Activated naive CD8-positive, alpha-beta T cell treated with anti-CD3 and anti-CD28 coated beads for 36 hours (primary cell): ENCODE measurements at regions not wholly inside any gene's neighbourhood (a gene's known extent, or its start where the extent isn't known, plus 50 kb on each side); places are given as distances from the start of the nearest gene placed in this dataset.
A peak's percentile ranks its signal among the peaks of the same experiment; 100 is the strongest.

Experiments
- DNase-seq: peaks from one replicate; pipeline ENCODE4 v3.0.0; 2021
- H3K27ac Mint-ChIP-seq: one replicate; pipeline ENCODE4 v1.8.0; 2022; ENCODE audit warnings: mild to moderate bottlenecking, moderate library complexity, mixed read lengths
- H3K27me3 Mint-ChIP-seq: one replicate; pipeline ENCODE4 v1.8.0; 2022; ENCODE audit warnings: mild to moderate bottlenecking, mixed read lengths
- H3K36me3 Mint-ChIP-seq: one replicate; pipeline ENCODE4 v1.8.0; 2021; ENCODE audit warnings: mild to moderate bottlenecking, mixed read lengths
- H3K4me1 Mint-ChIP-seq: one replicate; pipeline ENCODE4 v1.8.0; 2021; ENCODE audit warnings: mixed read lengths
- H3K4me3 Mint-ChIP-seq: one replicate; pipeline ENCODE4 v1.8.0; 2022; ENCODE audit warnings: mild to moderate bottlenecking, moderate library complexity, mixed read lengths
- H3K9me3 Mint-ChIP-seq: one replicate; pipeline ENCODE4 v1.8.0; 2022; ENCODE audit warnings: mixed read lengths

- no peak for DNase-seq
- Mint-ChIP-seq H3K27ac (no peak overlapping the region), H3K4me1 (no peaks in the 10 kb centered on the region), H3K4me3 (no peak overlapping the region), H3K27me3 (no peaks in the 10 kb centered on the region), H3K9me3 (no peaks in the 10 kb centered on the region), H3K36me3 (no peaks in the 10 kb centered on the region)
Observed at GRCh38 chr2:60368456-60368855, 185.0 kb downstream of the BCL11A start.

- H3K4me1 Mint-ChIP-seq: no peaks in the 10 kb centered on the region
- peak overlapping the region; percentile 70 for H3K27ac Mint-ChIP-seq
- no peak for DNase-seq
- H3K4me3 Mint-ChIP-seq: no peak overlapping the region
- H3K36me3 Mint-ChIP-seq: no peaks in the 10 kb centered on the region
- H3K9me3 Mint-ChIP-seq: no peaks in the 10 kb centered on the region
- no peaks in the 10 kb centered on the region for H3K27me3 Mint-ChIP-seq
Observed at GRCh38 chr2:60366135-60366712, 187.2 kb downstream of the BCL11A start.

GRCh38 chr2:60365556-60365955 is 187.9 kb downstream of the BCL11A start:
- Mint-ChIP-seq H3K36me3 (no peaks in the 10 kb centered on the region), H3K4me1 (no peaks in the 10 kb centered on the region), H3K27me3 (no peaks in the 10 kb centered on the region), H3K27ac (no peak overlapping the region), H3K4me3 (no peak overlapping the region), H3K9me3 (no peaks in the 10 kb centered on the region)
- DNase-seq: no peak

- Mint-ChIP-seq H3K27ac (no peak overlapping the region), H3K4me3 (no peak overlapping the region)
Observed at GRCh38 chr2:60364491-60364890, 189.0 kb downstream of the BCL11A start.

GRCh38 chr2:60361498-60361897 is 192.0 kb downstream of the BCL11A start:
- peaks cover 3% of the 10 kb centered on the region for H3K4me1 Mint-ChIP-seq
- no peak overlapping the region for H3K4me3 Mint-ChIP-seq
- no peaks in the 10 kb centered on the region for H3K36me3 Mint-ChIP-seq
- H3K9me3 Mint-ChIP-seq: no peaks in the 10 kb centered on the region
- no peak overlapping the region for H3K27ac Mint-ChIP-seq
- no peak for DNase-seq
- peaks cover 11% of the 10 kb centered on the region for H3K27me3 Mint-ChIP-seq

More at GRCh38 chr2:60364491-60364890, 189.0 kb downstream of the BCL11A start:
- no peaks in the 10 kb centered on the region for H3K36me3 Mint-ChIP-seq
- H3K27me3 Mint-ChIP-seq: no peaks in the 10 kb centered on the region
- H3K9me3 Mint-ChIP-seq: no peaks in the 10 kb centered on the region
- H3K4me1 Mint-ChIP-seq: peaks cover 2% of the 10 kb centered on the region
- no peak for DNase-seq

GRCh38 chr2:60359569-60359968 is 193.9 kb downstream of the BCL11A start:
- no peak overlapping the region for H3K27ac Mint-ChIP-seq
- peaks cover 12% of the 10 kb centered on the region for H3K4me1 Mint-ChIP-seq
- no peak for DNase-seq
- H3K36me3 Mint-ChIP-seq: no peaks in the 10 kb centered on the region
- H3K27me3 Mint-ChIP-seq: peaks cover 15% of the 10 kb centered on the region
- H3K9me3 Mint-ChIP-seq: no peaks in the 10 kb centered on the region
- no peak overlapping the region for H3K4me3 Mint-ChIP-seq

GRCh38 chr2:60358476-60358875 is 195.0 kb downstream of the BCL11A start:
- no peak overlapping the region for H3K27ac Mint-ChIP-seq
- H3K36me3 Mint-ChIP-seq: no peaks in the 10 kb centered on the region
- H3K4me1 Mint-ChIP-seq: peaks cover 12% of the 10 kb centered on the region

GRCh38 chr2:60357996-60358395 is 195.5 kb downstream of the BCL11A start:
- Mint-ChIP-seq H3K27me3 (peaks cover 18% of the 10 kb centered on the region), H3K4me1 (peaks cover 12% of the 10 kb centered on the region), H3K36me3 (no peaks in the 10 kb centered on the region), H3K27ac (no peak overlapping the region), H3K9me3 (no peaks in the 10 kb centered on the region), H3K4me3 (no peak overlapping the region)
- no peak for DNase-seq

More at GRCh38 chr2:60358476-60358875, 195.0 kb downstream of the BCL11A start:
- Mint-ChIP-seq H3K4me3 (no peak overlapping the region), H3K27me3 (peaks cover 17% of the 10 kb centered on the region), H3K9me3 (no peaks in the 10 kb centered on the region)
- DNase-seq: no peak

- Mint-ChIP-seq H3K27me3 (peaks cover 21% of the 10 kb centered on the region), H3K9me3 (no peaks in the 10 kb centered on the region), H3K36me3 (no peaks in the 10 kb centered on the region), H3K4me1 (peaks cover 12% of the 10 kb centered on the region), H3K27ac (peak overlapping the region; percentile 75), H3K4me3 (no peak overlapping the region)
- DNase-seq: no peak
Observed at GRCh38 chr2:60356346-60356745, 197.1 kb downstream of the BCL11A start.

GRCh38 chr2:60355849-60356261 is 197.6 kb downstream of the BCL11A start:
- no peaks in the 10 kb centered on the region for H3K9me3 Mint-ChIP-seq
- peak overlapping the region; percentile 75 for H3K27ac Mint-ChIP-seq
- no peaks in the 10 kb centered on the region for H3K36me3 Mint-ChIP-seq
- no peak for DNase-seq
- H3K4me3 Mint-ChIP-seq: no peak overlapping the region
- peaks cover 21% of the 10 kb centered on the region for H3K27me3 Mint-ChIP-seq
- H3K4me1 Mint-ChIP-seq: peaks cover 12% of the 10 kb centered on the region

- no peaks in the 10 kb centered on the region for H3K9me3 Mint-ChIP-seq
- no peak for DNase-seq
- peaks cover 21% of the 10 kb centered on the region for H3K27me3 Mint-ChIP-seq
- peak overlapping the region; percentile 26 for H3K27ac Mint-ChIP-seq
- peaks cover 12% of the 10 kb centered on the region for H3K4me1 Mint-ChIP-seq
- H3K36me3 Mint-ChIP-seq: no peaks in the 10 kb centered on the region
- no peak overlapping the region for H3K4me3 Mint-ChIP-seq
Observed at GRCh38 chr2:60354713-60355112, 198.7 kb downstream of the BCL11A start.

- Mint-ChIP-seq H3K27ac (peak overlapping the region; percentile 4), H3K4me1 (peaks cover 10% of the 10 kb centered on the region), H3K9me3 (no peaks in the 10 kb centered on the region), H3K4me3 (no peak overlapping the region), H3K27me3 (peaks cover 19% of the 10 kb centered on the region), H3K36me3 (no peaks in the 10 kb centered on the region)
- no peak for DNase-seq
Observed at GRCh38 chr2:60353863-60354262, 199.6 kb downstream of the BCL11A start.

GRCh38 chr2:60353406-60353800 is 200.1 kb downstream of the BCL11A start:
- Mint-ChIP-seq H3K27me3 (peaks cover 14% of the 10 kb centered on the region), H3K27ac (no peak overlapping the region), H3K9me3 (no peaks in the 10 kb centered on the region), H3K4me3 (no peak overlapping the region), H3K36me3 (no peaks in the 10 kb centered on the region), H3K4me1 (peaks cover 10% of the 10 kb centered on the region)
- DNase-seq: no peak

GRCh38 chr2:60352491-60353405 is 200.7 kb downstream of the BCL11A start:
- H3K9me3 Mint-ChIP-seq: no peaks in the 10 kb centered on the region
- no peak overlapping the region for H3K4me3 Mint-ChIP-seq
- DNase-seq: no peak
- H3K4me1 Mint-ChIP-seq: peaks cover 10% of the 10 kb centered on the region
- H3K36me3 Mint-ChIP-seq: no peaks in the 10 kb centered on the region
- peaks cover 13% of the 10 kb centered on the region for H3K27me3 Mint-ChIP-seq
- H3K27ac Mint-ChIP-seq: peak overlapping the region; percentile 83

GRCh38 chr2:60351802-60352201 is 201.7 kb downstream of the BCL11A start:
- Mint-ChIP-seq H3K4me3 (no peak overlapping the region), H3K9me3 (no peaks in the 10 kb centered on the region), H3K27ac (peak overlapping the region; percentile 16), H3K4me1 (peaks cover 10% of the 10 kb centered on the region), H3K36me3 (no peaks in the 10 kb centered on the region), H3K27me3 (peaks cover 17% of the 10 kb centered on the region)
- DNase-seq: no peak

GRCh38 chr2:60351321-60351720 is 202.1 kb downstream of the BCL11A start:
- Mint-ChIP-seq H3K9me3 (no peaks in the 10 kb centered on the region), H3K36me3 (no peaks in the 10 kb centered on the region), H3K4me1 (peaks cover 8% of the 10 kb centered on the region), H3K27me3 (peaks cover 13% of the 10 kb centered on the region), H3K27ac (no peak overlapping the region), H3K4me3 (no peak overlapping the region)
- no peak for DNase-seq
